Epithelial cell of proximal tubule (primary cell): ENCODE measurements at regions not wholly inside any gene's neighbourhood (a gene's known extent, or its start where the extent isn't known, plus 50 kb on each side); places are given as distances from the start of the nearest gene placed in this dataset.

ENCODE experiments used
- DNase-seq: peaks from one replicate; pipeline ENCODE4 v3.0.0-alpha.2; 2011; ENCODE audit warnings: low read depth
- H3K4me3 ChIP-seq: 2 replicates; pipeline ENCODE4 v1.5.1; 2011; ENCODE audit warnings: low read depth, mild to moderate bottlenecking, low read length
- TF ChIP-seq, protein P1 (sequence below): conservative IDR thresholded peaks from 2 replicates; pipeline ENCODE4 v1.5.1; 2012; ENCODE audit warnings: low read depth, mild to moderate bottlenecking, low read length

DNA sequence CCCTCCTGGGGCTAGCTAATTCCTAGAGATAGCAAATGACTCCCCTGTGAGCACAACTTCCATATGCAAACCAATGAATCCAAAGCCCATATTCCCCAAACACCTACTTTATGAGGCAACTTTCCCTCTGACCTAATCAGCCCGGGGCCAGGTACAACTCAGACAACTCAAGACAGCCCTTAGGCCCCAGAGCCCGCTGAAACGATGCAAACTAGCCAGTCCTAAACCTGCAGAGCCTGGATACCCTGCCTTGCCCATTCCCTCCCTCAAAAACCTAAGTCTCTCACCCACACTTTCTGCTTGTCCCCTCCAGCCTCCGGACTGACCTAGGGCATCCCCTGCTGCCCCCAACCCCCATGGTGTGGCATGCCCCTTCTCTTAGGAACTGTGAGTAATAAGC is 142.8 kb downstream of the ACTR3 start:
- TF ChIP-seq, protein P1, sequence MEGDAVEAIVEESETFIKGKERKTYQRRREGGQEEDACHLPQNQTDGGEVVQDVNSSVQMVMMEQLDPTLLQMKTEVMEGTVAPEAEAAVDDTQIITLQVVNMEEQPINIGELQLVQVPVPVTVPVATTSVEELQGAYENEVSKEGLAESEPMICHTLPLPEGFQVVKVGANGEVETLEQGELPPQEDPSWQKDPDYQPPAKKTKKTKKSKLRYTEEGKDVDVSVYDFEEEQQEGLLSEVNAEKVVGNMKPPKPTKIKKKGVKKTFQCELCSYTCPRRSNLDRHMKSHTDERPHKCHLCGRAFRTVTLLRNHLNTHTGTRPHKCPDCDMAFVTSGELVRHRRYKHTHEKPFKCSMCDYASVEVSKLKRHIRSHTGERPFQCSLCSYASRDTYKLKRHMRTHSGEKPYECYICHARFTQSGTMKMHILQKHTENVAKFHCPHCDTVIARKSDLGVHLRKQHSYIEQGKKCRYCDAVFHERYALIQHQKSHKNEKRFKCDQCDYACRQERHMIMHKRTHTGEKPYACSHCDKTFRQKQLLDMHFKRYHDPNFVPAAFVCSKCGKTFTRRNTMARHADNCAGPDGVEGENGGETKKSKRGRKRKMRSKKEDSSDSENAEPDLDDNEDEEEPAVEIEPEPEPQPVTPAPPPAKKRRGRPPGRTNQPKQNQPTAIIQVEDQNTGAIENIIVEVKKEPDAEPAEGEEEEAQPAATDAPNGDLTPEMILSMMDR: no peak
- DNase-seq: no peak
- H3K4me3 ChIP-seq: no peak overlapping the region

DNA sequence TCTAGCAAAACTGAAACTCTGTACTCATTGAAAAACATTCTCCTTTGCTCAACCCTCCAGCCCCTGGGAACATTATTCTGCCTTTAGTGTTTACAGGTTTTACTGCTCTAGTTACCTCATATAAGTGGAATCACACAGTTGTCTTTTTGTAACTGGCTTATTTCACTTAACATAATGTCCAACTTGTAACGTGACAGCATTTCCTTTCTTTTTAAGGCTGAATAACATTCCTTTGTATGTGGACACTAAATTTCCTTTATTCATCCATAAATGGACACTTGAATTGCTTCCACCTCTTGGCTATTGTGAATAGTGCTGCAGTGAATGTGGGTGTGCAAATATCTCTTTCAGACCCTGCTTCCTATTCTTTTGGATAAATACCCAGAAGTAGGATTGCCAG is 144.9 kb downstream of the ACTR3 start:
- TF ChIP-seq, protein P1: no peak
- H3K4me3 ChIP-seq: no peak overlapping the region
- DNase-seq: no peak

DNA sequence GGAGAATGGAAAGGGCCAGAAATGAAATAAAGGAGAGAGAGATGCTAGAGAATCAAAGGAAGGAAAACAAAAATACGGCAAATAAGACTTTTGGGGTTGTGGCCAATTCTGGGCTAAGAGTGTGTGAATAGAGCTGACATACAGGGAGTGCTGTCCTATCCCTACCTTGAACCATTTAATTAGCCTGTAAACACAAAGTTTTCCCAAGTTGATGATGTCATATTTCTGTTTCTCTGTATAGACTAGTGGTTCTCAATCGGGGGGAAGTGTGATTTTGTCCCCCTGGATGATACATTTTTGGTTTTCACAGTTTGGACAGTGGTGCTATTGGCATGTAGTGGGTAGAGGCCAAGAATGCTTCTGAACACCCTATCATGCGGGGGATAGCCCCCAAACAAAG is 148.8 kb downstream of the ACTR3 start:
- TF ChIP-seq, protein P1: no peak
- no peak overlapping the region for H3K4me3 ChIP-seq
- no peak for DNase-seq

DNA sequence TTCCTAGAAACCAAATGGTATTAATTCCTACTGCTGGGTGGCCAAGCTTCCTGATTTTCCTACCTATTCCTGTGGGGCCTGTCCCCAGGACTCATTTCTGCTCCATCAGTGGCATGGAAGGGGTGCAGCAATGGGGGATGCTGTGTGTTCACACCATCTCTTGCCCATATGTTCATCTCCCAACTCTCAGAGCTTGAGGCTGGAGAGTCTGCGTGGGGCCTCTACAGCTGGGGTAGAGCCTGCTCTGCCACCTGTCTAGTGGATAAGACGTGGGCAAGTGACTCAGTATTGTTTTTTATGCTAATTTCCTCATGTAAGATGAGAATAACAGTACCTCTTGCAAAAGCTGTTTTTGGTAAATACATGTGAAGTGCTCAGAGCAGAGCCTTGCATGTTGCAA is 149.8 kb downstream of the ACTR3 start:
- TF ChIP-seq, protein P1: no peak
- no peak for DNase-seq
- no peak overlapping the region for H3K4me3 ChIP-seq

DNA sequence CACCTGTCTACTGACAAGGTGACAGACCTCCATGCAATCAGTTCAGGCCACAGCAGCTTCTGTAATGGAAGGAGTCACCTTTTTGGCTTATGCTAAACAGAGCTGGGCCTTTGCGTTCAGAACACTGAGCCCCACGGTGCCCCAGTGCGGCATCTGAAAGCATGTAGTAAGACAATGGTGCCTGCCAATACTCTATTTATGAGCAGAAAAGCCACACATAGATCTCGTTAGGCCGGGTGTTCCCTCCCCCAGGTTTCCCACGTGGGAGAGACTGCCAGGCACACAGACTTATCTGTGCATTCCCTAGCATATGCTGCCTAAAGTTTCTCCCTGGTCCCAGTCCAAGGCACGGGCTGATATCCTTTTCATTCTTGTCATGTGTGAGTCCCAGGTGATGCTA is 150.9 kb downstream of the ACTR3 start:
- TF ChIP-seq, protein P1: no peak
- DNase-seq: no peak
- no peak overlapping the region for H3K4me3 ChIP-seq

DNA sequence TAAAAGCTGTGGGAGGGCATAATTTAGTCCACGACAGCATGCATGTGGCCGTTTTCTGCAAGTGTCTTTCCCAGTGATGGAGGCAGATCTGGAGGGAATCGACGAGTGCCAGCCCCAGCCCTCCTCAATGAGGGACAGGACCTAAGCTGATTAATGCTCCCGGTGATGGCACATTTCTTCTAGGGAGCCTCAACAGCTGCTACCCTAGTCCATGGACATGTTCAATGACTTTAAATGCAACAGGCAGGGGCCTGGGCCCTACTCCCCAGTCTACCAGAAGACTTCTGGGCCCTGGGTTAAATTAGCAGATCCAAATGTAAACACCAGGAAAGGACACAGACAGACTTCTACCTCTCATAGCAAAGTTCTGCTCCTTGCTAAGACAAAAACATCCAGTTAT is 155.1 kb downstream of the ACTR3 start:
- no peak for DNase-seq
- TF ChIP-seq, protein P1: no peak
- no peak overlapping the region for H3K4me3 ChIP-seq

DNA sequence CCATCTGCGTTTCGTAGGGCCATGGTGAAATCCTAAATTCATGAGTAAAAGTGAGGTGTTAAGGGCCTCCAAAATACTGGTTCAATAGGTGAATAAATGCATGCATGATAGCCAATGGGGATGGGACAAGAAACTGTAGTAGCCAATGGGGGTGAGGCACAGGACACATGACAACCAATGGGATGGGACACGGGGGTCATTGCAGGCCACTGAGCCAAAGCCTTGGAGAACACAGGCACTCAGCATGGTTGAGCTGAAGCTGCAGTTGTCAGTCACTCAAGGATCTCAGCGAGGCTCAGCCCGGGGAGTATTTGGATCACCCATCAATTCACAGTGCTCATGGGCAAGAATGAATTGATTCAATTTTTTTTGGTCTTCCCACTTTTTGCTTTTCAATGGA is 156.5 kb downstream of the ACTR3 start:
- DNase-seq: no peak
- H3K4me3 ChIP-seq: no peak overlapping the region
- TF ChIP-seq, protein P1: no peak
